HG02623 (cell line): ENCODE measurements at regions not wholly inside any gene's neighbourhood (a gene's known extent, or its start where the extent isn't known, plus 50 kb on each side); places are given as distances from the start of the nearest gene placed in this dataset.
"Not testable (repeated sequence)": the region's sequence is repeated elsewhere in the genome, so short reads cannot be mapped to it uniquely, and the experiment has no call there.

Experiments
- ATAC-seq: cut with Tn5 transposase; IDR thresholded peaks from one replicate; pipeline ENCODE4 v1.9.1; 2021; ENCODE audit warnings: moderate library complexity; ENCODE audit not compliant: unreplicated experiment

- ATAC-seq: not testable (repeated sequence)
Observed at GRCh38 chr3:35296944-35297343, 342.4 kb upstream of the ARPP21 start.

- no peak for ATAC-seq
Observed at GRCh38 chr3:35305406-35305805, 333.9 kb upstream of the ARPP21 start.

DNA sequence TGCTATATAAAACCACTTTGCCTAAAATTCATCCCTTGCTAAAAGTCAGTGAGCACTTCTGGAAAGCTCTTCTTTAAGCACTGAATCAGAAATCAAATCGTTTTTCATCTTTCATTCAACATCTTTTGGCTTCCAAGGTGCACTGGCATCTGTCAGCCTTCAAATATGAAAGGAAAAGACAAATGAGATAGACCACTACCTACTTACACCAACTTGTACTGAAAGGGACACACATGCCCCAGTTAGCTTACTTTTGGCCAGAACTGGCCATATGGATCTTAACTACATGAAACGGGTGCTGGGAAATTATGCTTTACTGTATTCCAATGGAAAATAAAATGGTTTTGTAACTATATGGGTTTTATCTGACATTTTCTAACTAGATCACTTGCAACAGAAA, 332.0 kb upstream of the ARPP21 start:
- no peak for ATAC-seq

GRCh38 chr3:35316841-35317240, 322.5 kb upstream of the ARPP21 start:
- not testable (repeated sequence) for ATAC-seq

GRCh38 chr3:35320646-35321407, 318.5 kb upstream of the ARPP21 start:
- no peak for ATAC-seq

DNA sequence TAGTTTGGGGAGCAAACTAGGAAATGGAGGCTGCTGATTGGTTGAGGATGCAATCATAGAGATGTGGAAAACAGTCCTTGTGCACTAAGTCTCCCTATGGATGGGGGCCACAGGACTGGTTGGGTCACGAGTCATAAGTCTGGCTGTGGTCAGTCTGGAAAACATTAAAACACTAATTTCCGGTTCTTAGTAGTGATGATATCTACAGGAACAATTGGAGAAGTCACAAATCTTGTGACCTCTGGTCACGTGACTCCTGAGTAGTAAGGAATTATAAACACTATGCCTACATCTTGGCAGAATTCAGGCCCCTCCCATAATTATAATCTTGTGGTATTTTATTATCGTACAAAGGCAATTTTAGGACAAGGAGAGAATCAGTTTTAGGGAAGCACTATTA, 317.3 kb upstream of the ARPP21 start:
- ATAC-seq: no peak

- no peak for ATAC-seq
Observed at GRCh38 chr3:35335703-35336102, 303.6 kb upstream of the ARPP21 start.

GRCh38 chr3:35336601-35337000, 302.7 kb upstream of the ARPP21 start:
- no peak for ATAC-seq

DNA sequence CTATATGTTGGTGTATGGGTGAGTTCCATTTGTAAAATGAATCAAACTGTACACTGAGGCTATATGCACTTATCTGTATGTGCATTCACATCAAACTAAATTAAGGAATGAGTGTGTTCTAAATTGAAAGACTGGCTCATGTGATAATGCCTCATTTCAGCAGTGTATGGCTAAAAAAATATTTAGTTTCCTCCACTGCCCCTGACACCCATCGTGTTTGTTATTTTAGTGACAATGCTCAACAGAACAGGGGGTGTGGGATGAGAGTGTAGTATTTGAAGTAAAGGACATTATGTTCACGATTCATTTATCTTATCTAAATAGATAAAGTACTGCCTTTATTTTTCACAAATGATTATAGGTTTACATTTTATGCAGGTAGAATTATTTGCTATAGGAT, 301.1 kb upstream of the ARPP21 start:
- ATAC-seq: no peak

DNA sequence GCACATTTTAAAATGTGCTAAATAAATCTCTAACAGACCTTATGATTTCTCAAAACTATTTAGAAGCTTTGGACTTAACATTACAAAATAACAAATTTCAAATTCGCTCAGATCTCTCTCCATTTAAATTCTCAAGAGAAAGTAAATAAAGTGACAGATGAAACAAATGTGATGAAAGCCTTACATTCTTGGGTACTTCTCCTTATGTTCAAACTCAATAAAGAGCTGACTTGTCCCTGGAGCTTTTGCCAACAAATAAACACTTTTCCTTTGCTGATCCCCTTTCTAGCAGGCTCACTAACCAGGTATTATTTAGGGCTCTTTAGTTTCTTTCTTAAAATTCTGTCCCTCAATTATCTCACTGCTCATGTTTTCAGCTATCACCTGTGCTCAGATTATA, 259.1 kb upstream of the ARPP21 start:
- ATAC-seq: no peak

DNA sequence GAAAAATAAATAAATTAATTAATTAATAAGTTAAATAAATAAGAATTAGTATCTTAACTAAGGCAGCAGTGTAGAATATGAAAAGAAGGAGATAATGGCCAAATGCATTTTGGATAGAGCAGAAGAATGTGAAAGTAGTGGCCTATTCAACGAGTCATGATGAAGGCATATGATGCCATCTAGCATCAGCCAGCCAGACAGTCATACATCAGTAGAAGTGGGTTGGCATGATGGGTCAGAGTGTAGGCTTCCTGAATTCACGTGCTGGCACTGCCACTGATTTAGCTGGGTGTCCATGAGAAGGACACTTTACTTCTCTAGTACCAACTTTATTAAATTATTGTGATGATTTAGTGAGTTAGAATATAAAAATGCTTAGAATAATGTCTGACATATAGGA, 256.1 kb upstream of the ARPP21 start:
- ATAC-seq: no peak

GRCh38 chr3:35383719-35384555, 255.4 kb upstream of the ARPP21 start:
- no peak for ATAC-seq

- no peak for ATAC-seq
Observed at GRCh38 chr3:35385271-35385670, 254.1 kb upstream of the ARPP21 start.

GRCh38 chr3:35389907-35390306, 249.4 kb upstream of the ARPP21 start:
- ATAC-seq: no peak

DNA sequence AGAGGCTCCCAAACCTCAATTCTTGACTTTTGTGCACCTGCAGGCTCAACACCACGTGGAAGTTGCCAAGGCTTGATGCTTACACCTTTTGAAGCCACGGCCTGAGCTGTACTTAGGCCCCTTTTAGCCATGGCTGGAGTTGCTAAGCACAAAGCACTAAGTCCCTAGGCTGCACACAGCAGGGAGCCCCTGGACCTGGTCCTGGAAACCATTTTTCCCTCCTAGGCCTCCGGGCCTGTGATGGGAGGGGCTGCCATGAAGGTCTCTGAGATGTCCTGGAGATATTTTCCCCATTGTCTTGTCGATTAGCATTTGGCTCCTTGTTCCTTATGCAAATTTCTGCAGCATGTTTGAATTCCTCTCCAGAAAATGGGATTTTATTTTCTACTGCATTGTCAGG, 247.1 kb upstream of the ARPP21 start:
- no peak for ATAC-seq

DNA sequence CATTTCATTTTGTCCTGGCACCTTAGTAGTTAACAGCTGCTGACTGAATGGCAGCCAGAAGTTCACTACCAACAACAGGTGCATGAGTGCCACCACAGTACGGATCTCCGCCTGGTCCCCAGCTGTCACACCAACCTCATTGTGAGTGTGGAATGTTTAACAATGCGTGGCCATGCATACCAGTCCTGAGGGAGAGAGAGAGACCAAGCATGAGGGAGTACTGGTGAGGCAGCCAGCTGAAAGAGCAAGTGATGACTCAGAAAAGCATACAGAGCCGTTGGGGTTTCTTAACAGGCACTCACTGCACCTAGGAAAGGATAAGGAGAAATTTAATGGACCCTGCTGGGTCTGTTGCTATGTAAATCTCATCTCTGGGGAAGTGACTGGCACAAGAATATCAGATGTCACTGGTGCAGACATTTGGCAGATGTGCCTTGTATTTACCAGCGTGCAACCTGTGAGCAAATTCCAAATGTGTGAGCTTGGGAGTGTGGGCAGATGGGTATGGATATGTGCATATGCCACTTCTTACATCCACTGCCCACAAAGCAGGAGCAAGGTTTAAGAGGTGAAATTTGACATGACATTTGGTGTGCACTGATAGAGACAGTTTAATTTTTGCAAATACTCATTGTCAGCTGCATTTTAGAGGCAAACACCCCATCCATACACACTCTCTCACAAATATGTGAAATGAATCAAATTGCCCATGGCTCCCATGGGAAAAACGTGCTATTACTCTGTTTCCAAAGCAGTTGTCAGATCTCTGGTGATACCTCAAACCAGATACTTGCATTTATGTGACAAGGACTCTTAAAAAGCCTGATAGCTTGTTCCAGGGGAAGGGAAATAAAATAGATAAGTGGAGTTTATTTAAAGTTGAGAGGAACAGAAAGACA, 245.2 kb upstream of the ARPP21 start:
- ATAC-seq: no peak

GRCh38 chr3:35394905-35395304, 244.4 kb upstream of the ARPP21 start:
- no peak for ATAC-seq

DNA sequence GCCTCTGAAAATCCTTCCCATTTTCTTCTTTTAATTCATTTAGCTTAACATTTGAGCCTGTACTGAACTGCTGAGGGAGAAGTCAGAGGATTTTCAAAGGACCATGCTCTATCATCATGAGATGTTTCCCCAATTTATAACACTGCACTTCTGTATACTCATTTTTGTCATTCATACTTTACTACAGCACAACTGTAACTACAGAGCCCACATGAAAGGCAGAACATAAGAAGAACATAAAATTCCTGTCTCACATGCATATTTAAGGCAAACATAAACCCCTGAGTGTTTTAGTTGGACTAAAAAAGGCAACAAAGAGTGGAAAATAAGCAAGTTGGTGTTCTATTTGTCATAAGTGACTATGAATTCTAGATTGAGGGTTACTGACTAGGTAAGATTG, 237.7 kb upstream of the ARPP21 start:
- ATAC-seq: no peak

DNA sequence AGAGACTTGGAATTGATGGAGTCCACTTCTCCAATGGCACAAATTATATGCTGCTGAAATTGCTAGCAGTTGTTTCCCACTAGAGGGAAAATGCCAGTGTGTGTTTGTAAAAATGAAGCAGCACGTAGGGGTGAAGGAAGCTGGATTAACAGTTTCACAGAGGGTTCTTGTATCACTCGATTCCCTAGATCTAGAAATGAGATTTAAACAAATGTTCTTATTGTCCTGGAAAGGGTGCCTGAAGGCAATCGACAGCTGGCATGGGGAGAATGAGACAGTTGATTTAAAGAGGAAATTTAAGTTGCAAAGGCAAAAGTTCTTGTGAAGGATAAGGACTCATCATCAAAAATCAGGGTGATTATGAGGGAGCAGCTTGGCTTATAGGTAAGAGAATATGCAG, 234.8 kb upstream of the ARPP21 start:
- ATAC-seq: no peak

GRCh38 chr3:35408882-35409281, 230.4 kb upstream of the ARPP21 start:
- ATAC-seq: no peak

- no peak for ATAC-seq
Observed at GRCh38 chr3:35409991-35410390, 229.3 kb upstream of the ARPP21 start.
